HFF-Myc (cell line): ENCODE measurements at regions not wholly inside any gene's neighbourhood (a gene's known extent, or its start where the extent isn't known, plus 50 kb on each side); places are given as distances from the start of the nearest gene placed in this dataset.

Source experiments
- DNase-seq: peaks from one replicate; pipeline ENCODE4 v3.0.0-alpha.2; 2011; ENCODE audit warnings: low read depth; ENCODE audit errors: extremely low read depth
- H3K4me3 ChIP-seq: replicated peaks from 2 replicates; pipeline ENCODE4 v1.5.1; 2011; ENCODE audit warnings: low read depth, mild to moderate bottlenecking, control low read depth, low read length
- CTCF ChIP-seq: IDR thresholded peaks from 2 replicates; pipeline ENCODE4 v1.5.1; 2012; ENCODE audit warnings: mild to moderate bottlenecking, low read depth, low read length, control low read depth; ENCODE audit errors: missing control alignments

GRCh38 chr18:10121786-10122515 lies 208.1 kb downstream of the VAPA start:
- H3K4me3 ChIP-seq = no peak overlapping the region
- no peak for TF ChIP-seq CTCF
- peak; percentile 96 for DNase-seq

DNA sequence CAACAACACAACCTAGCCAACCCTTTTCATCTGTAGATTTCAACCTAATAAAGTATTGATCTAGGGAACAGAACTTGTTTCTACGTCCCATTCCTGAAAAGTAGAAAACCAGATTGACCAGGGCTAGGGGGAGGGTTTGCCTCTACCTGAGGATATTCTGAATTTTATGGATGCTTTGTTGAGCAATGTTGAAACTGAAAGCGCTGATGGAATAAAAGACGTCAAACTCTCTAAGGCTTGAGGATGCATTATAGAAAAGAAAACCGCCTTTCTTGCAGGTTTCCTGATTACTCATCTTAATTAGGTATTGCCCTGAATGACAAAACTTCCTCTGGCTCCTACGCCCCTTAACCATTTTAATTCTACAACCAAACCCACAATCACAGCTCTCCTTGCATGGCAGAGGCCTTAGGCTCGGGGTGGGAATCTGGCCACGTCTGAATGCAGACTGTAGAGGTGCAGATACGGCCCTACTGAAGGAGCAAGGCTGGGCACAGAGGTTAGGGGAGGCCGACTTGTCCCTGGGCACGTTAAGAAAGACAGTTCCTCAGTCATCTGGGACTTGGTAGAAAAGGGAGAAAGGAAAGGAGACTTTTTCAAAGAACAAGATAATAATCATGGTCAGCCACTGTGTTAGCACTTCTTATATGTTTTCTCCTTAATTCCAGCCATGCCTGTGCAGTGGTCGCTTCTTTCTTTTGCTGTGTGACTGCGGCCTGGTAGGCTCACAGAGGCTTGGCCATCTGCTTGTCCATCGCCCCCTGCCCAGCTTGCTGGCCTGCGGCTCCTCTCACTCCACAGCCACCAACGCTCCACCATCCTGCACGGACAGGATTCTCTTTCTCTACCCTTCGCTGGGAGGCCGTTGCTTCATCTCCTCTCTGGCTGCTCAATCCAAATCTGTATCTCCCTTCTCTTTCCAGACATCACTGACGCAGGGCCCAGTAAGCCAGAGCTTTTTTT lies 209.5 kb downstream of the VAPA start:
- no peak for DNase-seq
- no peak overlapping the region for H3K4me3 ChIP-seq
- TF ChIP-seq CTCF = no peak

DNA sequence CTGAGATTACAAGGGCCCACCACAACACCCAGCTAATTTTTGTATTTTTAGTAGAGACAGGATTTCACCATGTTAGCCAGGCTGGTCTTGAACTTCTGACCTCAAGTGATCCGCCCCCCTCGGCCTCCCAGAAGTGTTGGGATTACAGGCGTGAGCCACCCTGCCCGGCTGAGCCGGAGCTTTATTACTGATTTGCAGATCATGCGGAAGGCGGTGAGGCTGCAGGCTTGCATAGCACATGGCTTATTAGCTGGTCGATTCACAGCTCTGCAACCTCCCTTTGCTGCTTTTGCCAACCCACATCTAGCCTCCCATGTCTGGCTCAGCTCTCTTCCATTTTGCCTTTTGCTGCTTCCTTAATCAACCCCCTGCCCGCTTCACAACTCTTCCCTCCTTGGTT lies 210.3 kb downstream of the VAPA start:
- H3K4me3 ChIP-seq = no peak overlapping the region
- no peak for TF ChIP-seq CTCF
- no peak for DNase-seq

DNA sequence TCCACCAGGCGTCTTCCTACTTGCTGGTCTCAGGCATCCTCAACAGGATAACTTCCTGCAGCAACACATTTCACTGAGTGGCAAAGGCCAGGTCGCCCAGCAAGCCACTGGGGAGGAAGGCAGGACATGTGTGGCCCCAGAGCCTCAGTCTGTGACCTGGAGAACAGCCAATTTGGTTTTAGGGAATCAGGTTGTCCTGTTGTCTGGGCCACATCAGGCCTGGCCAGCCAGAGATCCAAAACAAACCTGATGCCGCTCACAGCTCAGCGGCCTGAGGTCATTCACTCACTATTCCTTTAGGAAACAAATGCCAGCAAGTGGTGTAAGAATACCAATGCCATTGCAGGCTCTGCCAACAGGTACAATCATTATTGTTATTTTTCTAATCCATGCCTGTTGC lies 210.7 kb downstream of the VAPA start:
- no peak for TF ChIP-seq CTCF
- DNase-seq = no peak
- H3K4me3 ChIP-seq = no peak overlapping the region

GRCh38 chr18:10124967-10125366 lies 211.2 kb downstream of the VAPA start:
- no peak overlapping the region for H3K4me3 ChIP-seq
- no peak for TF ChIP-seq CTCF
- no peak for DNase-seq

DNA sequence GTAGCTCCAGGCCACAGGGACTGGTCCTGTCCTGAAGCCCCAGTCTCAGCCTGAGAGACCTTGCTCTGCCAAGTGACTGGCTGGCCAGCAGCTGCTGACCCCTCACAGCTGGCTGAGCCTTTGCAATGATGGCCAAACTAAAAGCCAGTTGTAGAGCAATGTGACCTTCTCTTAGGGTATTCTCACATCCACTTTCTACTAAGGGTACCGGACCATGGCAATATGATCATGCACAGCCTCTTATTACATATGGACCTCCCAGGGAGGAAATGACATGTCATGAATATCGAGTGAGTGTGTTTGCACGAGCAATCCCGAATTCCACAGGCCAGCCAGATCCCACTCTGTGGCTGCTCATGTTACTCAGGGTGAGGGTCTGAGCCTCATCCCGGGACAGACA lies 213.9 kb downstream of the VAPA start:
- TF ChIP-seq CTCF = no peak
- DNase-seq = no peak
- H3K4me3 ChIP-seq = no peak overlapping the region
